ENCODE measurements at regions not wholly inside any gene's neighbourhood (a gene's known extent, or its start where the extent isn't known, plus 50 kb on each side); places are given as distances from the start of the nearest gene placed in this dataset.

DNA sequence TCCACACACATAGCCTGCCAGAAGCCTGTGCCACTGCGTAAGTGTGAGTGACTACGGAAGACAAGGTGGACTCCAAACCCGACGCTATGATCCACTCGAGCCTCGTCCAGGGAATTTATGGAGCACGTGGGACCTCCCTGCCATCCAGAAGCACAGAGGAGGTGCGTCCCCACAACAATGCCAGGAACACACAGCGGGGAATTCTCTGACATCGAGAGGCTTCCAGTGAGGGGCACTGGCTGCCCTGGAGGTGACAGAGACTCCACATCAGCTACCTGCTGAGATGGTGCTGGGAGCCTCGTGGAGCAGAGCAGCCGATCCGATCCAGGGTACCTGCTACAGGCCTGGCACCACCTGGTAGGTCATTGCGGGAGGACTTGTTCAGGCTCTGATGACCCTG lies 72.2 kb upstream of the INSIG1 start:
- peaks cover 23 to 61% (median 51%) of the 10 kb centered on the region in 4 donors for H3K4me1 ChIP-seq (ENCODE audit: control insufficient read depth in 4 of 4, insufficient read depth in 4 of 4, low read length in 3 of 4)
- WGBS = 94% methylated on average over 14 of the region's 14 CpGs
- TF ChIP-seq, protein P1, sequence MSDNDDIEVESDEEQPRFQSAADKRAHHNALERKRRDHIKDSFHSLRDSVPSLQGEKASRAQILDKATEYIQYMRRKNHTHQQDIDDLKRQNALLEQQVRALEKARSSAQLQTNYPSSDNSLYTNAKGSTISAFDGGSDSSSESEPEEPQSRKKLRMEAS (IDR thresholded peaks at IDR 0.05) = no peak
- TF ChIP-seq, protein P2, sequence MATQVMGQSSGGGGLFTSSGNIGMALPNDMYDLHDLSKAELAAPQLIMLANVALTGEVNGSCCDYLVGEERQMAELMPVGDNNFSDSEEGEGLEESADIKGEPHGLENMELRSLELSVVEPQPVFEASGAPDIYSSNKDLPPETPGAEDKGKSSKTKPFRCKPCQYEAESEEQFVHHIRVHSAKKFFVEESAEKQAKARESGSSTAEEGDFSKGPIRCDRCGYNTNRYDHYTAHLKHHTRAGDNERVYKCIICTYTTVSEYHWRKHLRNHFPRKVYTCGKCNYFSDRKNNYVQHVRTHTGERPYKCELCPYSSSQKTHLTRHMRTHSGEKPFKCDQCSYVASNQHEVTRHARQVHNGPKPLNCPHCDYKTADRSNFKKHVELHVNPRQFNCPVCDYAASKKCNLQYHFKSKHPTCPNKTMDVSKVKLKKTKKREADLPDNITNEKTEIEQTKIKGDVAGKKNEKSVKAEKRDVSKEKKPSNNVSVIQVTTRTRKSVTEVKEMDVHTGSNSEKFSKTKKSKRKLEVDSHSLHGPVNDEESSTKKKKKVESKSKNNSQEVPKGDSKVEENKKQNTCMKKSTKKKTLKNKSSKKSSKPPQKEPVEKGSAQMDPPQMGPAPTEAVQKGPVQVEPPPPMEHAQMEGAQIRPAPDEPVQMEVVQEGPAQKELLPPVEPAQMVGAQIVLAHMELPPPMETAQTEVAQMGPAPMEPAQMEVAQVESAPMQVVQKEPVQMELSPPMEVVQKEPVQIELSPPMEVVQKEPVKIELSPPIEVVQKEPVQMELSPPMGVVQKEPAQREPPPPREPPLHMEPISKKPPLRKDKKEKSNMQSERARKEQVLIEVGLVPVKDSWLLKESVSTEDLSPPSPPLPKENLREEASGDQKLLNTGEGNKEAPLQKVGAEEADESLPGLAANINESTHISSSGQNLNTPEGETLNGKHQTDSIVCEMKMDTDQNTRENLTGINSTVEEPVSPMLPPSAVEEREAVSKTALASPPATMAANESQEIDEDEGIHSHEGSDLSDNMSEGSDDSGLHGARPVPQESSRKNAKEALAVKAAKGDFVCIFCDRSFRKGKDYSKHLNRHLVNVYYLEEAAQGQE (IDR thresholded peaks at IDR 0.05) = no peak
- TF ChIP-seq RAD21 (IDR thresholded peaks at IDR 0.05) (no peak), YY1 (IDR thresholded peaks at IDR 0.05) (no peak), NR2F2 (IDR thresholded peaks at IDR 0.05) (no peak), FOXA1 (IDR thresholded peaks at IDR 0.05) (no peak), JUND (IDR thresholded peaks at IDR 0.05) (no peak)
- no peaks in the 10 kb centered on the region for H3K36me3 ChIP-seq (ENCODE audit: control insufficient read depth in 4 of 4, insufficient read depth in 3 of 4, low read depth in 1 of 4, low read length in 3 of 4)
- H3K9ac ChIP-seq (ENCODE audit: low read depth in 1 of 2, low read length in 2 of 2) = no peak overlapping the region
- no peak overlapping the region for H3K27ac ChIP-seq (ENCODE audit: low read depth in 1 of 2, low read length in 2 of 2)
- no peaks in the 10 kb centered on the region for H3K27me3 ChIP-seq (ENCODE audit: control insufficient read depth in 4 of 4, insufficient read depth in 4 of 4, low read length in 3 of 4)
- no peaks in the 10 kb centered on the region for H3K9me3 ChIP-seq (ENCODE audit: control insufficient read depth in 4 of 4, low read length in 3 of 4)
- DNase-seq (ENCODE audit: low spot score) = no peak
- H3K4me3 ChIP-seq (ENCODE audit: low read depth in 1 of 3, low read length in 3 of 3) = no peak overlapping the region

DNA sequence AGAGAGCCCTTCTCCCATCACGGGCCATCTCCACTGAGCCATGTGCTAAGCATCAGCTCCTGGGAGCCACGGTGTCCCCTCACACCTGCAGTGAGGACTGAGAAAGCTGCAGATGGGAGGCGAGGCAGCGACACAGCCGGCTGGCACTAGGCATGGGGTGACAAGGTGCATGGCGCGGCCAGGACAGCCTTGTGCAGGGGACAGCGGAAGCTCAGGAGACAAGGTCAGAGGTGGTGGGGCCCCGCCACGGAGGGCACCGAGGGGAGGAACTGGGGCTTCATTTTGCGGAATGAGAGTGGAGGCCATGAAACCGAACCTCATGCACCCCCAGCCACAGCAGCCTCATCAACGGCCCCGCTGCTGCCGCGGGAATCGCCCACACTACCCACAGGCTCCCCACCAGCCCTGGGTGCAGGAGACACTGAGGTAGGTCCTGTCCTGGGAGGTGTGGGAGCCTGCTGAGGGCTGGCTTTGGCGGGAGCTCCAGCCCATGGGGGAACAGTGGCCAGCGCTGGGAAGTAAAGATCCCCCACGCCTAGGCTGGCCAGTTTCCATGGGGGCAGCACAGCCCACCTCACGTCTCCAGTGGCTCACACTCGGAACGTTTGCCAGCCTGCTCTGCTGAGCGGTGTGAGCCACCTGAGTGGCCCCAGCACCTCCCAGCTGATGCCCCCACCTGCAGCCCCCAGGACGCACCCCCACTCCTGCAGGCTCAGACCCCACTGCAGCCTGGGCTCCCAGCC lies 71.2 kb upstream of the INSIG1 start:
- no peak overlapping the region for H3K9ac ChIP-seq (ENCODE audit: low read depth in 1 of 2, low read length in 2 of 2)
- no peak overlapping the region for H3K27ac ChIP-seq (ENCODE audit: low read depth in 1 of 2, low read length in 2 of 2)
- H3K9me3 ChIP-seq (ENCODE audit: control insufficient read depth in 4 of 4, low read length in 3 of 4) = no peaks in the 10 kb centered on the region
- H3K4me3 ChIP-seq (ENCODE audit: low read depth in 1 of 3, low read length in 3 of 3) = no peak overlapping the region
- no peaks in the 10 kb centered on the region for H3K36me3 ChIP-seq (ENCODE audit: control insufficient read depth in 4 of 4, insufficient read depth in 3 of 4, low read depth in 1 of 4, low read length in 3 of 4)
- peaks cover 18 to 52% (median 42%) of the 10 kb centered on the region in 4 donors for H3K4me1 ChIP-seq (ENCODE audit: control insufficient read depth in 4 of 4, insufficient read depth in 4 of 4, low read length in 3 of 4)
- H3K27me3 ChIP-seq (ENCODE audit: control insufficient read depth in 4 of 4, insufficient read depth in 4 of 4, low read length in 3 of 4) = no peaks in the 10 kb centered on the region
- DNase-seq (ENCODE audit: low spot score) = no peak
- TF ChIP-seq, protein P2 (IDR thresholded peaks at IDR 0.05) = no peak
- TF ChIP-seq HNF4A (conservative IDR thresholded peaks at IDR 0.05) = no peak
- TF ChIP-seq HNF4G (IDR thresholded peaks at IDR 0.05) = no peak
- TF ChIP-seq, protein P1 (IDR thresholded peaks at IDR 0.05) = no peak
- WGBS = 93% methylated on average over 26 of the region's 26 CpGs
